GM19463 (cell line): ENCODE measurements at regions not wholly inside any gene's neighbourhood (a gene's known extent, or its start where the extent isn't known, plus 50 kb on each side); places are given as distances from the start of the nearest gene placed in this dataset.
"Not testable (repeated sequence)": the region's sequence is repeated elsewhere in the genome, so short reads cannot be mapped to it uniquely, and the experiment has no call there.

ENCODE experiments used
- ATAC-seq: cut with Tn5 transposase; IDR thresholded peaks from one replicate; pipeline ENCODE4 v1.9.1; 2021; ENCODE audit warnings: mild to moderate bottlenecking, moderate library complexity; ENCODE audit not compliant: unreplicated experiment

- no peak for ATAC-seq
Measured at GRCh38 chr12:131192951-131193350, 239.2 kb downstream of the ADGRD1 start.

- no peak for ATAC-seq
Measured at GRCh38 chr12:131194166-131194565, 240.5 kb downstream of the ADGRD1 start.

DNA sequence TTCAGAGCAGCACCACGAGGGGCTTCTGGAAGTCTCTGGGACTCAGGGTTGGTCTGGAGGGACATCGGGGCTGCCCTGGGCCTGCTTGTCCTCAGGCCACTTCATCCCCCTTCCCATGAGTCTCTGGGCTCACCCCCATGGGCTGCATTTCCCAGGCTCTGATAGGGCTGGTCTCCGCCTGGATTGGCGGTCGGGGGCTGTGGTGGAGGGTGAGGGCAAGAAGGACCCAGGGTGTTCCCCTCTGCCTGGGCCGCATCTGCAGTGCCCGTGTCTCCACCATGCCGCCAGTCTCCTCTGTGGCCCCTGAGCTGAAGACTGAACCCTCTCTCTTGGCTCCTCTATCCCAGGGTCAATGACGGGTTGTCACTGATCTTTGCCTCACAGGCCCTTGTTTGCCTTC lies 242.1 kb downstream of the ADGRD1 start:
- no peak for ATAC-seq

DNA sequence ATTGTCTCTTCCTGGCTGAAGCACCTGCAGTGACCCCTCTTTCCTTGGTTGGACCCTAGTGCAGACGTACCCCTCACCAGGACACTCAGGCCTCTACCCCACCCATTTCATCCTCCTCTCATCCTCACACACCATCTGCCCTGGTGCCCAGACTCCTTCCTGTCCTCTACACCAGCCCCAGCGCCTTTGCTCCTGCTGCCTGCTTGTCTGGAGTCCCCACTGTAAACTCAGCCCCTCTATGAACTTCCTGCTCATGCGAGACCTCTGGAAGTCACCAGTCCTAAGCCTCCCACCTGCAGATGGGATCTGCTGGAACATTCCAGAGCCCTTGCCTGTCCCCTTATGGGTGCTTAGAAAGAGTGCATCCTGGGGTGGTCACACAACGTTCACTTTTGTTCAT lies 242.5 kb downstream of the ADGRD1 start:
- no peak for ATAC-seq

GRCh38 chr12:131197490-131197889 lies 243.8 kb downstream of the ADGRD1 start:
- ATAC-seq = no peak

GRCh38 chr12:131199221-131199620 lies 245.5 kb downstream of the ADGRD1 start:
- ATAC-seq = no peak

- not testable (repeated sequence) for ATAC-seq
Measured at GRCh38 chr12:131201912-131202311, 248.2 kb downstream of the ADGRD1 start.

- ATAC-seq = no peak
Measured at GRCh38 chr12:131202592-131203378, 249.1 kb downstream of the ADGRD1 start.

DNA sequence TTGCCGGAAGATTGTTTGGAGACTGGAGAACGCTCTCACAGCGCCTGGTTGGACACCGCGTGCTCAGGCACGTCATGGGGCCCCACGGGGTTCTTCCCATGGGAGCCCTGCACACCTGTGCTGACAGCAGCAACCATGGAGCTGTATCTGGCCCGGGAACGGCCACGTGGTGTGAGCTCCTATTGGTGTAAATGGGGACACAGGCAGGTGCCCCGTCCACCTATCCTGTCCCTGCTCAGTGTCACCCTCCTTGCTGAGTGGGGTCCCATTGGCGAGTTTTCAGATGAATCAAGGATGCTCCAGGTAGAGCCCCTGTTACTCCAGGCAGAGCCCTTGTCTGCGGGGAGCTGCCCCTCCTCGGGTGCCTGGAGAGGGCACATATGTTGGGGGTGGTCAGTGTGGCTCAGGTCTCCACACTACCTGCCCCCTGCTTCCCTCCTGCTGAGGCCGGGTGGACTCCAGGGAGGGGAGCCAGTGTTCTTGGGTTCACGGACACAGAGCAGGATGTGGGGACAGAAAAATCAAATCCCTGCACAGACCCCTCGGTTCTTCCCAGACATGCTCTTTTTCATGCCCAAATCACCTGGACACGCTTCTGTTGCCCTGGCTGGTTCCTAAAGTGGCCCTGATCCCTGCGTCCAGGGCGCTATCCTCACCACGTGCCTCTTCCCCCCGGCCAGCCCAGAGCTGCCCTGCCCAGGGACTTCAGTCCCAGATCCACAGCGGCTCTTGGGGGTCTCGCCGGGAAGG lies 250.1 kb downstream of the ADGRD1 start:
- ATAC-seq = no peak

GRCh38 chr12:131204416-131205274 lies 250.9 kb downstream of the ADGRD1 start:
- no peak for ATAC-seq

DNA sequence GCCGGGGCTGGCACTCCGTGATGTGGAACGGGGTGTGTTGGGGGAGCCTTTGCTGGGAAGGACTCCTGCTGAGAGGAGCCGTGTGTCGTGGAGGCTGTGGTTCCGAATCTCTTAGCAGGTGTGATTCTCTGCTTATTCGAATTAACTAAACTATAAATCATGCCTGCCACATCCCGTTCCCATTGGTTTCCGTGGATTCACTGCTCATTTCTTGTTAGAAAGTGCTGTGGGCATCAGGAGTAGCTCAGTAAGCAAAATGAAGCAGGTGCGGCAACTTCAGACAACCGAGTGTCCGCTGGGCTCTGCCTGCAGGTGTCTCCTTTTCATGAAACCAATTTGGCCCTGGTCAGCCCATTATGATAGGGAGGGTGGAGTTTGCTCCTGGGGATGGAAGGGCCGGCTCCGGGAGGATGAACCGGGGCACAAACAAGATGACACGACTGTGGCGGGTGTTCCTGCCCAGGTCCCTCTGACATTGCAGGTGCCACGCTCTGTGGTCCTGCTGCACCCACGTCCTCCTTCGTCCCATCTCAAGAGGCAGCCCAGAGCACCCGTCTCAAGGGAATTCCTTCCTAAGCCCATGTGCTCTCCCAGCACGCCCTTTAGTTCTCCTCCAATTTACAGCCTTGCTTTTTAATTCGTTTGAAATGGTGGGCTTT lies 251.7 kb downstream of the ADGRD1 start:
- ATAC-seq = not testable (repeated sequence)

- ATAC-seq = not testable (repeated sequence)
Measured at GRCh38 chr12:131206630-131207299, 253.1 kb downstream of the ADGRD1 start.

DNA sequence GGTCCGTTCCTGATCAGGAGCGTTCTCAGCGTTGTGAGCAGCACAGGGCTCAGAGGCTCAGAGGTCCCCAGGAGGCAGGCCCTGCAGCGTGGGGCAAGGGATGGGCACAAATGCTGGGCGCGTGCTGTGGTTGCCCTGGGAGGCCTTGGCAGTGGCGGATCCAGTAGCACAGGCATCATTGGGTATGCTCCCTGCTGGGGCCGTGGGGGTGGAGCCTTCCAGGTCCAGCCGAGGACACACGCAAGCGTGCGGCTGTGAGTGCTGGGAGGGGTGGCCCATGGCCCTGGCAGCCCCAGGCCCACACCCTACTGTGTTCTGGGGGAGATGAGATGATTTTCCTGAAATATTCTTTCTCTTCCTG lies 253.6 kb downstream of the ADGRD1 start:
- ATAC-seq = not testable (repeated sequence)

DNA sequence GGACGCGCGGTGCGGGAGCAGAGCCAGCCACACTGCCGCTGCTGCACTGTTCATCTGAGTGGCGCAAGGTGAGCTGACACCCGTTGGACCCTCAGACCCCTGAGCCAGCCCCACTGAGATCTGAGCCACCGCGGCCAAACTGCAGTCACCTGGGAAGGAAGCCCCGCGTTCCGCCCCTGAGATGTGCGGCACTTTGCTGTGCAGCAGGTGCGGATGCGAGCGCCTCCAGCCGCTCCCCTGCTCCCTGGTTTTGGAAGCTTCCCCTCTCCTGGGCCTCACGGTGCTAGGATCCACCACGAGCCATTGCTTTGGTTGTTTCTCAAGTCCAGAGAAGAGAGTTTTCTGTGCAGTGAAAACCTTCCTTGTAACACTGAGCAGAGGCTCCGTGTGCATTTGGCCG lies 254.1 kb downstream of the ADGRD1 start:
- not testable (repeated sequence) for ATAC-seq

GRCh38 chr12:131208425-131208824 lies 254.7 kb downstream of the ADGRD1 start:
- ATAC-seq = no peak

DNA sequence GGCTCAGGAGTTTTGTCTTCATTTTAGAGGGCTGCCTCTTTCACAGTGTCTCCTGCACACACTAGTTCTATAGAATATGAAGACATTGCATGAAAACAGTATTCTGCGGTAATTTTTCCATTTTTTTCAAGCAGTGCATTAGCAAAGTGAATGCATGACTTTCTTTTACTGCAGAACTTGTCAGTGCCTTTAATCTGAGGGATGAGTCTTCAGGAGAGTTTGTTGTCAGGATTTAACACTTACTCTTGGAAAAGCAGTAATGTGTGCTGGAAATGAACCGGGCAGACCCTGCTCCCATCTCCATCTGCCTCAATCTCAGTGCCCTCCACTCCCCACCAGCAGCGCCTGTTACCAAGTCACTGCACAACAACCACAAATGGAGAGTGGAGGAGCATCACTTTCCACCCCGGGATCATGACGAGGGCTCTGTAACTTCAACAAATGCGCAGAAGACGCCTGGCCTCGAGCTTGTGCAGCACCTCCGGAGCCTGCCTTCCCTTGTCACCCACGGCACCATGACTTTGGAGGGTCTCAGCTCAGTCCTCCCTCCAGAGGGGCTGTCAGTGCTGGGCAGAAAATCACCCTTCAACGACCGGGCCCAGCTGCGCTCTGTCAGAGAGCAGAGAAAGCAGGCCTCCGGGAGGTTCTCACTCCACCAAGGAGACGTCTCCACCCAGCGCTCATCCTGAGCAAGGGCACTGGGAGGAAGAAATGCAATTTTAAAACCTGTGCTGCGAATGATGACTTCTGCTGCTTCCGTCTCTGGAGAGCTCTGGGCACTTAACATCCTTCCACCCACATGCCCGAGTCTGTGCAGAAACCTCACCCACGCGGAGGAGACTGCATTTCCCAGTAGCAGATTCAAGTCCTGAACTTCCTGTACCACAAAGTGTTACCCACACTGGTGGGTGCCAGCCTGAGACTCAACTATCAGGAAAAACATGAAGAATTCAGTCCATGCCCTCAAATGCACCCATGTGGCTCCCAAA lies 255.7 kb downstream of the ADGRD1 start:
- ATAC-seq = no peak

GRCh38 chr12:131210506-131211339 lies 257.0 kb downstream of the ADGRD1 start:
- no peak for ATAC-seq

GRCh38 chr12:131211340-131211938 lies 257.7 kb downstream of the ADGRD1 start:
- ATAC-seq = no peak
